Activated CD8-positive, alpha-beta memory T cell treated with anti-CD3 and anti-CD28 coated beads for 36 hours (primary cell): ENCODE measurements at regions not wholly inside any gene's neighbourhood (a gene's known extent, or its start where the extent isn't known, plus 50 kb on each side); places are given as distances from the start of the nearest gene placed in this dataset.
"Not testable (repeated sequence)": the region's sequence is repeated elsewhere in the genome, so short reads cannot be mapped to it uniquely, and the experiment has no call there.

ENCODE experiments used
- CTCF ChIA-PET: fragments of 350-600 bp; sonication (Branson Sonifier 250); formaldehyde crosslinking; loops from one replicate; lab custom pipeline; 2021; ENCODE audit warnings: antibody characterized with exemption; lab: Charles Lee
- POLR2A ChIA-PET: fragments of 350-600 bp; sonication (Branson Sonifier 250); formaldehyde crosslinking; loops from one replicate; lab custom pipeline; 2021; ENCODE audit warnings: antibody characterized with exemption; lab: Charles Lee

DNA sequence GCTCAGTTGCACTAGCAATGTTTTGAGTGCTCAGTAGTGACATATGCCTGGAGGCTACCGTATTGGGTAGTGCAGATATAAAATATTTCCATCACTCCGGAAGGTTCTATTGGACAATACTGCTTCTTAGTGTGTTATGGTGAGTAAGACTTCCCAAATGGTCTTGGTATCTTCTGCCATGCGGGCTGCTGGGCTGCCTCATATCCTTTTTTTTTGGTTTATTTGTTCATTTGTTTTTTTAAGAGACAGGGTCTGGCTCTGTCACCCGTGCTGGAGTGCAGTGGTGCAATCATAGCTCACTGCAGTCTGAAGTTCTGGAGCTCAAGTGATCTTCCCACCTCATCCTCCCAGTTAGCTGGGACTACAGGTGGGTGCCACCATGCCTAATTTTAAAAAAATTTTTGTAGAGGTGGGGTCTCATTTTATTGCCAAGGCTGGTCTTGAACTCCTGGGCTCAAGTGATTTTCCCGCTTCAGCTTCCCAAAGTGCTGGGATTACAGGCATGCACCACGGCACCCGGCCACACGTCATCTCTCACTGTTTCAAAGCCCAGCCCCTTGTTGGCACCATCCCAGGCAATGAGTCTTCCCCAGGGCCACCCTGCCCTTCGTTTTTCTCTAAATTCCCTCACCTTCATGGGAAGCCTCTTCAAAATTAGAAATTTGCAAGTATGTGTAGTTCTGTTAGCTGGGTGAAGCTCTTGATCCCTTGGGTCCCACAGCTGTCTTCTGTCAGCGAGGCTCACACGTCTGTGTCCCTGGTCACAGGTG lies 111.0 kb upstream of the KLF14 start:
- ChIA-PET POLR2A (no interaction called here), CTCF (no interaction called here)

DNA sequence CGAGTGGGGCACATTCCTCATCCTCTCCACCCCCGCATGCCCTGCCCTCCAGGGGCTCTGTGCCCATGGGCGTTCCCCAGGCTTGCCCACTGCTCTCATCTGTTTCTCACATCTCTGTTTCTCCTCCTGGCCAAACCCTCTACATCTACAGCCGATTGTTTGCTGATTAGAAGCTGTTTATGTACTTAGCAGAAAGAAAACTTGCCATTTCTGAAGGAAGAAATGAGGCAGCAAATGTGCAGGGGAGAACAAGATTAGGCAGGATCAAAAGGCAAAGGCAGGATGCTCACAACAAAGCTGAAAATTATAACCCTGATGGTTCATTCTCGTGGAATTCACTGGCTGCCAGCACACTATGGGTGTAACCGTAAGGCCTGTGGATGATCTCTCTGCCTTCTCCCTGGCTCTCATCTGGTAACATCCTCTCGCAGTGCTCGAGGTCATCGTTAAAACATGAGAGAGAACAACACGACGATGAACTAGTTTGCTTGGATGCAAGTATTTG lies 111.6 kb upstream of the KLF14 start:
- POLR2A ChIA-PET = no interaction called here
- CTCF ChIA-PET = no interaction called here

DNA sequence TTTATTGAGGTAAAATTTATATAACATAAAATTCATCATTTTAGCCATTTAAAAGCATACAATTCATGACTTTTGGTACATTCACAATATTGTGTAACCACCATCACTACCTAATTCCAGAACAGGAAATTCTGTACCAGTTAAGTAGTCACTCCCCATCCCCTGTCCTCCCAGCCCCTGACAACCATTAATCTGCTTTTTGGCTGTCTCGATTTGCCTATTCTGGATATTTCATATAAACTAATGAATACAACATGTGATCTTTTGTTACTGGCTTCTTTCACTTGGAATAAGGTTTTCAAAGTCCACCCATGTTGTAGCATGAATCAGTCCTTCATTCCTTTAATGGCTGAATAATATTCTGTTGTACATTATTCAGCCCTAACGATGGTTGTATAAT lies 115.6 kb upstream of the KLF14 start:
- ChIA-PET CTCF (no interaction called here), POLR2A (no interaction called here)

DNA sequence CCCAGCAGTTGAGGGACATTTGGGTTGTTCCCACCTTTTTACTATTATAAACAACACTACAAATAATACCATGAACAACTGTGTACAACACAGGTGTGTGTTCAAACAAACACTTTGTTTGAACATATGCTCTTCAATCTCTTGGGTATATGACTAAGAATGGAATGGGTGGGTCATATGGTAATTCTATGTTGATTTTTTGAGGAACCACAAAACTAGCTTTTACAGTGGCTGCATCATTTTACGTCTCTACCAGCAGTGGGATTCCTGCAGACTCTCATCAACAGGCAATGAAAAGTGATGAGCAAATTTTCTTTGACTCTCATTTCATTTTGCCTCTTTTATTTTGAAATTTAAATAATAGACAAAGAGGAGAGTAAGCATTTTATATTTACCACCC lies 116.9 kb upstream of the KLF14 start:
- CTCF ChIA-PET = no interaction called here
- POLR2A ChIA-PET = no interaction called here

DNA sequence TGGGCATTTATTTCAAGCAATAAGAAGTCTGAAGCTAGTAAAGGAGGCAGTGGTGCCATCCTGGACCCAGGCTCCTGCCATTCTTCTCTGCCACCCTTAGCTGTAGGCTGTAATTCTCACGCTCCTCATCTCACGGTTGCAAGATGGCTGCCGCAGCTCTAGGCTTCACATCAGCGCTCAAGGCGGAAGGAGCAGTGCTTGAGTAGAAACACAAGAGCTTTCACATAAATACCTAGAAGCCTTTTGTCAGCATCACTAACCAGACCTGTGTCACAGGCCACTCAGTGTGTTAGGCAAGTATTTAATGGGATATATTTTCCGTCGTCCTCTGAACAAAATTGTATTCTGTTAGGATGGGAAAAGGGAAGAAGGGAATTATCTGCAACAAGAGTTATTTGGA lies 118.9 kb upstream of the KLF14 start:
- ChIA-PET POLR2A (no interaction called here), CTCF (interaction anchor here (0.9 kb wide), 1 partner anchor 9 kb away, joined by 3 read pairs; no protein-coding TSS in a partner anchor)

DNA sequence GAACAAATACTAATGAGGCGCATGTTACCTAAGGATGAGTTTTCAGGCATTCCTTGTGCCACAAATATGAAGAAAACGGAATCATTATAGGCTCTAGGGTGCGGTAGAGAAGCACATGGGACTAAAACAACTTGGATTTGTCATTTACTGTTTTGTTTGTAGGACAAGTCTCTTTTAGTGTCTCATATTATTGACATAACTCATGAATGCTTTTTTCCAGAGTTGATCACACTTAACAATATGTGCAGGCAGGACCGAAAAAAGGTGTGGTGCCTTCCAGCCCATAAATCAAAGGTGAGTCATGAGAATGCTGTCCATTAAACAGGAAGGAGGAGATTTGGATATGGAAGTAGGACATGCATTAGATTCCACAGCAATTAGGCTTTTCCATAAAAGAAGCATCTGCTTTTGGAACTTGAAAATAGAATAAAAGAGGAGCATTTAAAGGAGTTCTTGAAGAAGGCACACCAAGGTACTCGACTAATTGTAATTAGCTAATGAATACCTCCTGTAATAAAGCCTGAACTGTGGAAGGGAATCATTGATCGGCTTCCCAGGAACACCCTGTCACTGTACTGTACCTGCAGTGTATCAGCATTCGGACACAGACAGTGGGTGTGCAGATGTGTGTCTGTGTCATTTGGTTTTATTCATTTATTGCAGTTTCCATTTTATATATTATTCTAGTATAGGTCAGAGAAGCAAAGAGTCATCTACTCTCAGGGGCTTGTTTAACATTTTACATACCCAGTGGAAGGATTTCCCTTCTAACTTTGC lies 119.7 kb upstream of the KLF14 start:
- ChIA-PET CTCF (no interaction called here), POLR2A (no interaction called here)

DNA sequence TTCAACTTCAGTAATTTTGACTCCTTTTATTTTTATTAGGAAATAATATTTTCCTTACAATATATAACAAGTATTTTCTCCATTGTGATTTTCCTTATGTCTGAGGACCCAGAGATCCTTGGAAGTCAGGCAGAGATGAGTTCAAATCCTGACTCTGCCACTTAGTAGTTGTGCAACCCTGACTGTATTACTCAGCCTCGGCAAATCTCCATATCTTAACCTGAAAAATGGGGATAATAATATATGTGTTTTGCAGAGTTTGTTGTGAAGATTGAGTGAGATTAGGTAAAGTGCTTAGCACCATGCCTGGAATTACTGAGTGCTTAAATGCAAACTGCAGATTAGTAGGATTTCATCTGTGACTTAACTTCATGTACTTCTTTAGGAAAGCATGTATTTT lies 120.5 kb upstream of the KLF14 start:
- ChIA-PET CTCF (no interaction called here), POLR2A (no interaction called here)

DNA sequence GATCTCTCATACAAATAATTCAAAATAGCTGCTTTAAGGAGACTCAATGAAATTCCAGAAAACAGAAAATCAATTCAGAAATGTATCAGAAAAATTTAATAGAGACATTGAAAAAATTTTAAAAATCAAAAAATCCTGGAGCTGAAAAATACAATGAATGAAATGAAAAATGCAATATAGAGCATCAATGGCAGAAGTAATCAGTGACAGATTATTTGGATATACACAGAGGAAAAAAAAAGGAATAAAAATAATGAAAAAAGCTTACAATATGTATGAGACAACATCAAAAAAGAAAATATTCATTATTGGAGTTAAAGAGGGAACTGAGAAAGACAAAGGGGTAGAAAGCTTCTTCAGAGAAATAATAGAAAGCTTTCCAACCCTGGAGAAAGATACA lies 122.9 kb upstream of the KLF14 start:
- POLR2A ChIA-PET = no interaction called here
- CTCF ChIA-PET = interaction anchor here (0.6 kb wide), 1 partner anchor 784 kb away, joined by 6 read pairs; no protein-coding TSS in a partner anchor

DNA sequence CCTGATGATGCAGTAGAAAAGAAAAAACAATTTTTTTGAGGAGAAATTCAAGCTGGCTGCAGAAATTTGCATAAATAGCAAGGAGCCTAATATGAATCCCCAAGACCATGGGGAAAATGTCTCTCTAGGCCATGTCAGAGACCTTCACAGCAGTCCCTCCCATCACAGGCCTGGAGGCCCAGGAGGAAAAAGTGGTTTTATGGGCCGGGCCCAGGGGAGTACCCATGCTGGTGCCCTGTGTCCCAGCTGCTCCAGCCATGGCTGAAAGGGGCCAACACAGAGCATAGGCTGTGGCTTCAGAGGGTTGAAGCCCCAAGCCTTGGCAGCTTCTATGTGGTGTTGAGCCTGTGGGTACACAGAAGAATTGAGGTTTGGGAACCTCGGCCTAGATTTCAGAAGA lies 126.8 kb upstream of the KLF14 start:
- POLR2A ChIA-PET, CTCF ChIA-PET: not testable (repeated sequence)

DNA sequence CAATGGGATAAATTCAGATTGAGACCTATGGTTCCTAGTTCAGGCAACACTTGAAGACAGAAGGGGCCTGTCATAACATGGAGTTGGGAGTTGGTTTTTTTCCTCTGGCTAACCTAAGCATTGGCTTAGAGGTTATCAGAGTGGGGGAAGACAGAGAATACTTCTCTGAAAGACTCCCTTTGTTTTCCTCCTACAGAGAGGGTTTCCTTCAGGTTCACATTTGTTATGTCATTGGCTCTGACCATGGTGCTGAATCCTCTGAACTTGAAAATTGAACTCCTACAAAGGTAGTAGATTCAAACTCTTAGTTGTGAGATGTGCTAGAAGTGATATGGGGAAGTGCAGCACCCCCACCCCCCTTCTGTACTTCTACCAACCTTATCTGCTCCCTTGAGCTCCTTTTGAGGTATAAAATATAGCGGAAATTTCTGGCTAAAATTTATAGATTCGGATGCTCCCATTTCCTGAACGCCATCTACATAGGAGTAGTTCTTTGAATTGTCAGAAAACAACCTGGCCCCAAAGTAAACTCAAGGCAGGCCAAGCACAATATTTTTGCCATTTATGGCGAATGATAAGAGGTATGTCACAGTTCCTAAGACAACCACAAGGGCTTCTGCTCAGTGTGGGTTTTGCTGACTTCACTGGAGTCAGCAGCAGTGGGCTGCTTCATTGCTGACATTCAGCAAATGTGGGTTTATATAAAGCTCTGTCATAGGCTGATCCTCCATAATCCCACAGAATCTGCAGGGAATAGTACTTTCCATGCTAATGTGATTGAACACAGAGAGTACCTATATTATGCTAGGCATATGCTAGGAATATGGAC lies 131.6 kb upstream of the KLF14 start:
- CTCF ChIA-PET = no interaction called here

DNA sequence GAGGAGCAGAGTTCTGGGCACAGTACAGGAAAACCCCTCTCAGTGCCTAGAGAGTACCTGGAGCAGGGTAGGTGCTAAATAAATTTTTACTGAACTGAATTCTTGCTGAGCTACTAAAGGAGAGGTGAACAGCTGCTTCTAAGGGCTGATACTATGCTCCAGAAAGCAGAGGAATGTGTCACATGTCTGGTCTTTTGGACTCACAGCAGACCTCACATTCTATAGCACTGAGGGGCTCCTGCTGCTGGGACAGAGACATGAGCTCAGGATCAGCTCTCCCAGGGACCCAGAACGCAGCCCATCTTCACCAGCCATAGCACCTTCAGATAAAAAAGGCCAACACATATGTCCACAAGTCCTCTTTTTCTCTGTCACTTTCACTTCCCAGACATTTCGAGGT lies 133.0 kb upstream of the KLF14 start:
- ChIA-PET POLR2A (no interaction called here), CTCF (no interaction called here)

More for the DNA sequence above, 131.6 kb upstream of the KLF14 start:
- POLR2A ChIA-PET = no interaction called here

DNA sequence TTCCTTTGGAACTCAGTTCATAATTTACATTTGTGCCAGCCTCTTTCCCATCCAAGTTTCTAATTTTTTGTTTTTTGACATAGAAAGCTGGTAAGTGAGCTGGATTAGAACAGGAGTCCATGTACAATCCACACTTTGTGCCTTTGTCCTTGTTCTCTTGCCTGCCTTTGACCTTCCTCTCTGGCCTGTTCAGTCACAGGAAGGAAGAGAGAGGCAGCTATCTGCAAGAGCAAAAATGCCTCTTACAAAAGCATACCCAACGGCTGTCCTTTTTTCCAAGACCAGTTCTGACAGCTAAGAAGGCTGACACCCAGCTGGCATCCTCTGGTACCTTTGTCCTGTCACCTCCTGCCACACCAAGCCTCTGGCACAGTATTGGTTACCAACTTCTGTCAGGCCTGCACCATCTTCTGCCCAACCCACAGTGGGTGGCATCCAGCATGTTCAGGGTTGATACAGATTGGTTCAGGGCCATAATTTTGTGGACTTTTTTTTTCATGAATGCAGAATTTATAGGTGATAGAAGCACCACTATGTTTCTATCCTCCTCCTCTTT lies 133.7 kb upstream of the KLF14 start:
- POLR2A ChIA-PET = no interaction called here
- CTCF ChIA-PET = no interaction called here

DNA sequence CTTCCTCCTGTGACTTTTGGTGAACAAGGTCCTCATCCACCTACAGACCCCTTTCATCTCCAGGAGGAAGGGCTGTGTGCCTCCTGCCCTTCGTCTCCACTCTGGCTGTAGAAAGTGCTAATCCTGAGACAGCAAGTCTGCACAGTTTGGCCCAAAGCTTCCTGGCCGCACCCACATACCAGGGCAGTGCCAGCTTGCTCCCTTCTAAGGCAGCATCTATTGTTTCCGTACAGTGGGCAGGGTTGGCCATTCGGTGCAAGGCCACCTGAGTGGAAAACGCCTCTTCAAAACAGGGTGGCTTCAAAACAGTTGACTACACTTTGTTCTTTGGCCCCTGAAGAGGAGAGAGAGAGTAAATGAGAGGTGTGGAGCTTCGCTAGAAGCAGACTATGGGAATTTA lies 134.1 kb upstream of the KLF14 start:
- CTCF ChIA-PET = no interaction called here

DNA sequence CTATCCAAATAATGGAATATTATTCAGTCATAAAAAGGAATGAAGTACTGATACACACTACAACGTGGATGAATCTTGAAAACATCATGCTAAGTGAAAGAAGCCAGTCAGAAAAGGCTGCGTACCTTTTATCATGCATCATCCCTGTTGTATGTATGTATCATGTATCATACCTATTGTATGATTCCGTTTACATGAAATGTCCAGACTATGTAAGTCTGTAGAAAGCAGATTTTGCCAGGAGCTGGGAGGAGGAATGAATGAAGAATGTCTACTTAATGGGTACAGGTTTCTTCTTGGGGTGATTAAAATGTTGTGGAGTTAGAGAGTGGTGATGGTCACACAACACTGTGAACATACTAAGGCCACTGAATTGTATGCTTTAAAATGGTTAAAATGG lies 135.9 kb upstream of the KLF14 start:
- POLR2A ChIA-PET = no interaction called here
- CTCF ChIA-PET = no interaction called here

More for the DNA sequence above, 134.1 kb upstream of the KLF14 start:
- POLR2A ChIA-PET = no interaction called here

DNA sequence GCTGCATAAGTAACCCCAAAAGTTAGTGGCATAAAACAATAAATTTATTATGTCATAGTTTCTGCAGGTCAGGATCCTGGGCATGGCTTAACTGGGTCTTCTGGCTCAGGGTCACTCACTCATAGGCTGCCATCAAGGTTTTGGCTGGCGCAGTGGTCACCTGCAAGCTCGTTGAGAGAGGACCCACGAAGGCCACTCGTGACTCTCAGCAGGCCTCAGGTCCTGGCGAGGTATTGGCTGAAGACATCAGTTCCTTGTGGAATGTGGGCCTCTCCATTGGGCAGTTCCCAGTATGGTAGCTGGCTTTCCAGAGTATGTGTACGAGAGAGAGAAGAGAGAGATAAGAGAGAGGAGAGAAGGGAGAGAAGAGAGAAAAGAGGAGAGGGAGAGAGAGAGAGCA lies 138.3 kb upstream of the KLF14 start:
- POLR2A ChIA-PET = no interaction called here
- CTCF ChIA-PET = no interaction called here

DNA sequence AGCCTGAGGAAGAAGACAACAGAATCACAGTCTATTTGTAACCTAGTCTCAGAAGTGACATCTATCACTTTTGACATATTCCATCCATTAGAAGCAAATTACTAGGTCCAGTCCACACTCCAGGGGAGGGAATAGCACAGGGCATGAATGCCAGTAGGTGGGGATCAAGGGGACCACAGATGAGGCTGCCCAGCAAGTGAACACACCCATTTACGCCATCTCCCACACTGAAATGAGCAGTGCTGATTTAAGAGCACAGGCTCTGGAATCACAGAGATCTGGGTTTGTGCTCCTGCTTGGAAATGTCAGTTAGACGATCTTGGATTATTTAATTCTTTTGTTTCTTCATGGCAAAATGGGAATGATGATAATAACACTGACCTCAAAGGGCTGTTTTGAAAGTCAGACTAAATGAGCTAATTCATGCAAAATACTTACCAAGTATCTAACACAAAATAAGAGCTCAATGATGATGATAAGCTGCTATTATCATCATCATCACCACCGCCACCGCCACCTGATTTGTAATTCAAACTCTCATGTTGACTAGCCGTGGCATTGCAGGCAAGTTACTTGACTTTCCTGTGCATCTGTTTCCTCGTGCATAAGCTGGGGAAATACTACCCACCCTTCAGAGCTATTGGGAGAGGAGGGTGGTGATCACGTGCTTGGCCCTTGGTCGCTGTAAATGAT lies 138.9 kb upstream of the KLF14 start:
- CTCF ChIA-PET = no interaction called here
- POLR2A ChIA-PET = no interaction called here

DNA sequence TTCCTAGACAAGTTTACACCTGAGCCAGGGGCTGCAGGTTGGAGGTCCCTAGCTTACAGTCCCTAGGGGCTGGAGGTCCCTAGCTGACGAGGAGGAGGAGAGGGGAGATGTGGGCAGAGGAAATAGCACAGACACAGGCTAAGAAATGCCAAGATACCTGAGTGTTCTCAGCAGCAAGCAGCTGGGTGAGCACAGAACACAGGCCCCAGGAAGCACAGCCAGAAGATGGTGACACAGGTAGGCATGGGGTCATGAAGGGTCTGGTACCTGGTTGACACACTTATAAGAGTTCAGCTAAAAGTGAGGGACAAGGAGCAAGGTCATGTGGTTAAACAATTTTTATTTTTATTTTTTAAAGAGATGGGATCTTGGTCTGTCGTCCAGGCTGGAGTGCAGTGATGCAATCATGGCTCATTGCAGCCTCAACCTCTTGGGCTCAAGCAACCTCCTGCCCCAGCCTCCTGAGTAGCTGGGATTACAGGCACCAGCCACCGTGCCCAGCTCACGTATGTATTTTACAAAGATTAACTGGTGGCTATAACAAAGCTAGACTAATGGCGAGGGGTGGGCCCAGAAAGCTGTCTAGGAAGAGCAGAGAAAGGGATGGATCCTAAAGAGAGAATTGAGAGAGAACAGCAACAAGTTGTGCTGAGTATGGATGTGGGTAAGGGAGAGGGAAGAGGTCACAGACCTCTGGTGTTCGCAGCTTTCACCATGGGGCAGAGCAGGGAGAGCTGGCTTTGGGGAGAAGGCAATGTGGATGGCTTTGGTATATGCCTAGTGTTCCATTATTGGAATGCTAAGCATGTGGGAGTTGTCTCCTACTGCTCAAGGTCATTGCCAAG lies 140.3 kb upstream of the KLF14 start:
- POLR2A ChIA-PET = no interaction called here
- CTCF ChIA-PET = interaction anchor here (1.3 kb wide), 1 partner anchor 9 kb away, joined by 3 read pairs; no protein-coding TSS in a partner anchor

DNA sequence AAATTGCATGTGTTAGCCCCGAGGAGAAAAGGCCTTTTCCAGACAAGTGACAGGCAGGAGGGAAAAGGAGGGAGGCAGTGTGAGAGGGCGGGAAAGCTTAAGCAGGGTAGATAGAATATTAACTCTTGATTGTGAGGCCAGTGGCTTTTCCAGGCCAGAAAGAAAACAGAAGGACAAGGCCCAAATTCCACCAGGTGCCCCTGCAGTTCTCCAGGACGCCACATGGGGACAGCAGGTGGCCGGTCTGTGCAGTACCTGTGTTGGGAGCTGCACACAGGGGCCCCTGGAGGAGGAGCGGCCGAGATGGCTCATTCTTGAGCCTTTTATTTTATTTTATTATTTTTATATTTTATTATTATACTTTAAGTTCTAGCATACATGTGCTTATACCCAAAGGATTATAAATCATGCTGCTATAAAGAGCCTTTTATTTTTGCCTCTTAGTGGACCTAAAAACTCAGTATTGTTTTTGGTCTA lies 141.3 kb upstream of the KLF14 start:
- ChIA-PET POLR2A (no interaction called here), CTCF (interaction anchor here (1.3 kb wide), 2 partner anchors 8 to 10 kb away, joined by 3 to 4 read pairs; no protein-coding TSS in a partner anchor)
